ENCODE measurements at regions not wholly inside any gene's neighbourhood (a gene's known extent, or its start where the extent isn't known, plus 50 kb on each side); places are given as distances from the start of the nearest gene placed in this dataset.
"Not testable (repeated sequence)": the region's sequence is repeated elsewhere in the genome, so short reads cannot be mapped to it uniquely, and the experiment has no call there.

DNA sequence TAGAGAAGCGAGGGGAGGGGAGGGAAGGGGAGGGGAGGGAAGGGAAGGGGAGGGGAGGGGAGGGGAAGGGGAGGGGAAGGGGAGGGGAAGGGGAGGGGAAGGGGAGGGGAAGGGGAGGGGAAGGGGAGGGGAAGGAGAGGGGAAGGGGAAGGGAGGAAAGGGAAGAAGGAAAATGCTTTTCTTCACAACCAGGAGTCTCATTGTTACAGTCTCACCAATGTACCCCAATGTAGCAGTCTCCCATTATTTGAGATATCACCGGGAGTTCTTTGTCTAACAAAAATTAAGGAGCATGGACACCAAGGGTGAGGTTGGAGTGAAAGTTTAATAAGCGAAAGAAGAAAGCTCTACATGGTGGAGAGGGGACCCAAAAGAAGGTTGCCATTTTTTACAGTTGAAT is 1148.0 kb upstream of the ACVR2A start:
- DNase-seq (ENCODE audit: low spot score) = not testable (repeated sequence)

GRCh38 chr2:146681991-146682390 is 1162.8 kb upstream of the ACVR2A start:
- DNase-seq (ENCODE audit: low spot score) = no peak

- no peak for DNase-seq (ENCODE audit: low spot score)
Observed at GRCh38 chr2:146678516-146678915, 1166.3 kb upstream of the ACVR2A start.

GRCh38 chr2:146677280-146677679 is 1167.5 kb upstream of the ACVR2A start:
- DNase-seq (ENCODE audit: low spot score) = no peak

DNA sequence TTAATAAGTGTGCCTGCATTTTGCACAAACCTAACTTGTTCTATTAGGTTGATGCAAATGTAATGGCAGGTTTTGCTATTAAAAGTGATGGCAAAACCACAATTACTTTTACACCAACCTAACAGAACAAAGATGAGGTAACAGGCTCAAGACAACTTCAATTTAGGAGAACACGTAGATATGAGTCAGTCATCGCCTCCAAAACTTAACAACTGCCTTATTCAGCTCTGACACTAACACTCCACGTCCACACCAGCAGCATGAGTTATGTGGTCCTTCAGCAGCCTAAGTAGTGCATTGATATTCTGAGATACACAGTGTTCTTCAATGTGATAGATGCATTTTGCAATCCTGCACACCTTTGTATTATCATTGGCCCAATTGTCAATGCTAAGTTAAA is 1175.1 kb upstream of the ACVR2A start:
- DNase-seq (ENCODE audit: low spot score) = no peak

DNA sequence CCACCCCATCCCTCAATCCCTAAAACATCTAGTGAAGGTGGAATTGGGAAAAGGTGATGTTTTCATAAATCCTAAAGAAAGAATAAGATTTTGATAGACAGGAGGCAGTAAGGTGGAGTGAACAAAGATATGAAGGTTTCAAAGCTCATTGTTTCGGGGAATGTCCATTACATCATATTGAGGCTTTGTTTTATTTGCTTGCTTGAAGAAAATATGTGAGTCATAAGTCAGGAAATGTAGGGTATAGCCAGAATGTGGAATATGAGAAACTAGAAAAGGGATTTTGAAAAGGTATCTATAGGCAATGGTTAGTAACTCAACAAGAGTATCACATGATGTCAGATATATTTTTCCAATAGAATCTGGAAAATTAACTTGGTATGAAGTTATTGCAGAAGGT is 1178.5 kb upstream of the ACVR2A start:
- no peak for DNase-seq (ENCODE audit: low spot score)

GRCh38 chr2:146665800-146666199 is 1179.0 kb upstream of the ACVR2A start:
- no peak for DNase-seq (ENCODE audit: low spot score)

DNA sequence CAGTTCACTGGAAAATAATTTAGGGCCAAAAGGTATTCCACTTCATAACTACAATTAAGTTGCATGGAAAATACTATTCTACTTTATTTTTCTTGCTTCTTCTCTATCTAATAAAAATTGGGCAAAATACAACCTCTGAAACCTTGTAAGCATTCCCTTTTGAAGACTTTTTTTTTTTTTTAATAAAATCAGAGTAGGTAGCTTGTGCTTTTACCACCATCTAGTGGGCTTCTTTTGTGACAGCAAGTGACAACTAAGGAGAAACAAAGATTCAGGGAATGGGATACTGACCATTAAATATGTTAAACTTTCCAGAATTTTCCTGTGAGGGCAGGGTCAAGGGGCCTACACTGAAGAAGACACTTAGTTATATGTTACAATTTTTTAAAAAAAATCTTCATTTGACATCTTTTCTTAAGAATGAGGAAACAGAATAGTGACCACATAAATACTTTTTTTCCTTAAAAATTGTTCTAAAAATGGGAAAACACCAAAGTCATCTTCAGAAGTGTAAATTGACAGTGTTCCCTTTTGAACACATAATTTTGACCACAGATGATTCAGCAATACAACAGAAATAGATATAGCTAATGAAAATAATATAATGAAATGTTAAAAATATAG is 1183.2 kb upstream of the ACVR2A start:
- DNase-seq (ENCODE audit: low spot score) = no peak

DNA sequence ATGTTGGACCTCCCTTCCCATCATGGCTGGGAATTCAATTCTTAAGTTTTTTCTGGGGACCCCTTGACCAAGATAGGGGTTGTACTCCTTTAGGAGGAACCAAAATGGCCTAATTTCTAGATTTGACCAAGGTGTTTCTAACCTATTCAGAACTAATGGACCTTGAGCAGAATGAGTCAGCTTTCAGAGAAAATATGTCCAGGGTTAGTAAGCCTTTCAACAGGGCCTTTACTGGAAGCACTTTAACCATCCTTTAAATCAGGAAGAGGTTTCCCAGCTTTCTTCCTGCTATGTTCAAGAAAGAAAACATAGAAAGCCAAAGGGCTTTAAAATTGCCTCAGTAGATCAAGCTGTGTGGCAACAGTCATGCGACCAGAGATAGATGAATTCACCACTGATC is 1184.9 kb upstream of the ACVR2A start:
- no peak for DNase-seq (ENCODE audit: low spot score)

DNA sequence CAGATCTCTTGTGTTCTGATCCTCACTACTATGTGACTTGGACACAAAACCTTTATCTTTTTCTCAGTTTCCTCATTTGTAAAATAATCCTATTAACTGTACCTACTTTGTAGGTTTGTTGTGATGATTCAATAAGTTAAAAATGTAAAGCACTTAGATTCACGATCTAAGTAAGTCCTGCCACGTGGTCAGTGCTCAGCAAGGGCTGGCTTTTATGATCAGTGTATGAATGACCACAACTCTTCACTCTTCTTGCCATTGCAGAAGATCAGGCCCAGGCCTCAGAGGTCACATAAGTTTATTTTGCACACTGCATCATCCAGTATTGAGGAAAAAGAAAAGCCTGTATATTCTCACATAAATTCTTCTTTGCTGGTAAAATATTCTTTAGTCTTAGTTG is 1192.5 kb upstream of the ACVR2A start:
- DNase-seq (ENCODE audit: low spot score) = no peak

GRCh38 chr2:146651361-146651760 is 1193.5 kb upstream of the ACVR2A start:
- DNase-seq (ENCODE audit: low spot score) = no peak

DNA sequence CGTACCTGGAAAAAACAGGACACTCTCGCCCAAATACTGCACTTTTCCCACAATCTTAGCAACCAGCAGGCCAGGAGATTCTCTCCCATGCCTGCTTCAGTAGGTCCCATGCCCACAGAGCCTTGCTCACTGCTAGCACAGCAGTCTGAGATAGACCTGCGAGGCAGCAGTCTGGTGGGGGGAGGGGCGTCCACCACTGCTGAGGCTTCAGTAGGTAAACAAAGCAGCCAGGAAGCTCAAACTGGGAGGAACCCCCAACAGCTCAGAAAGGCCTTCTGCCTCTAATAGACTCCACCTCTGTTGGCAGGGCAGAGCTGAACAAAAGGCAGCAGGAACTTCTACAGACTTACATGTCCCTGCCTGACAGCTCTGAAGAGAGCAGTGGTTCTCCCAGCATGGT is 1202.8 kb upstream of the ACVR2A start:
- no peak for DNase-seq (ENCODE audit: low spot score)

DNA sequence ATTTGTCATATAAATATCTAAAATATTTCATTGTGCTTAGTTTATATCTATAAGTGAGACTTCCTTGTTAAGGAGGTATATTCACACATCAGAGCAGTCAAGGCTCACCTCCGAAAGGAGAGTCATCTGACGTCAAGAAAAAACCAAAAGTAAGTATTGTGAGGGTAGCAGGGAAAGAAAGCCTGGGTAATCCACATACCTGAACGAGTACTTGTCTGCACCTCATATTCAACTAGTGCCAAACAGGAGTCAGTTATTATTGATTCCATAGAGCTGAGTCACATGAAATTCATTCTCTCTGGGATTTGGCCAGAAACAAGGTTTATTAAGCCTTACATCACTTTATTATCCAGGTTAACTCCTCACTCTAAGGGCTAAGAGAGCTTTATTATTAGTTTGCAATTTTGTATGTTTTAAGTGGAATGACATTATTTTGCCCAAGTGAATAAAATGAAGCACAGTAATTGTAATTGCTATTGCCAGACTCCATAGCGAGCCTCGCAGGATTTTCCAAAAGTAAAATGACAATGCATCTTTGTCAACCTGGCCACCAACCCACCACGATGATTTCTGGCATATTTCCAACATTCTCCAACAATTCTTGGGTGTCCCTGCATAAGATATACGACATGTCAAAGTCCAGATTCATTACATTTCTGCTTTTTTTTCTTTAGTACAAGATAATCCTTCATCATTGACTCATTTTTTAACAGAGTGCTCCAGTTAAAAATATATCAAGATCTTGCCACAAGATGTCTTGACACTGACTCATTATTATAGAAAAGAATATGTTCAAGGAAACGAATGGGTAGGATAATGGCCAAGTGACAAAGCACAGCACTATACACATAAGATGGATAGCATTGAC is 1210.4 kb upstream of the ACVR2A start:
- no peak for DNase-seq (ENCODE audit: low spot score)

- no peak for DNase-seq (ENCODE audit: low spot score)
Observed at GRCh38 chr2:146633159-146633558, 1211.7 kb upstream of the ACVR2A start.

DNA sequence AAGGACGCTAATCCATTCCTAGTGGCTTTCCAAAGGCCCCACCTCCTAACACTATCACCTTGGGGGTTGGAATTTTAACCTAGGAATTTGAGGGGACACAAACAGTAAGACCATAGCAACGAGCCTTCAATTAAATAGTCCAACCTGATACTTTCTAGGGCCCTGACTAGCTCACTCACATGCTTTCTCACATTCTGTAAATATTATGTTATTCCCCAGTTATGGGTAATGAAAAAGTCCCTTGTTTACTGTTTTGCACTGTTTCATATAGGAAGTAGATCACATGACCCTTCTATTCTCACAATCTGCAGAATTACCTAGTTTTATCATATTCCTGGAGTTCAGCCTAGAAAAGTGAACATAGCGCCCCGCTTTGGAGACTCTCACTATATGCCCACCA is 1212.1 kb upstream of the ACVR2A start:
- no peak for DNase-seq (ENCODE audit: low spot score)

- DNase-seq (ENCODE audit: low spot score) = no peak
Observed at GRCh38 chr2:146624430-146625160, 1220.2 kb upstream of the ACVR2A start.

GRCh38 chr2:146623771-146624170 is 1221.1 kb upstream of the ACVR2A start:
- DNase-seq (ENCODE audit: low spot score) = no peak

DNA sequence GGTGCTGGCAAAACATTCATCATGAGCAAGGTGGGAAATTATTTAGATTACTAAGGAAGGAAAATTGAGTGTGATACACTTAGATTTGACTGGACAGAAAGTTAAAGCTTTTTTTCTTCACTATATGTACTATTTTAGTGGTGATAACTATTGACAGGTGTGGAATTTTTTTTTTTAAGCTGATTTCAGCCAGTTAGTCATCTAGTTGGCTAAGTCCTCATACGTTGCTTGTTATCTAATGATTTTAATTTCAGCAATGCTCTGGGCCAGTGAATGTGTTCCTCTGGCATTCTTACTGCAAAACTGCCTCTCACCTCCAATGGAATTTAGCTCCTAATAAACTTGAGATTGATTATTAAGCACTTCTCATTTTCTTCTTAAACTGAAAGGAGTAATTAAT is 1223.2 kb upstream of the ACVR2A start:
- DNase-seq (ENCODE audit: low spot score) = no peak

DNA sequence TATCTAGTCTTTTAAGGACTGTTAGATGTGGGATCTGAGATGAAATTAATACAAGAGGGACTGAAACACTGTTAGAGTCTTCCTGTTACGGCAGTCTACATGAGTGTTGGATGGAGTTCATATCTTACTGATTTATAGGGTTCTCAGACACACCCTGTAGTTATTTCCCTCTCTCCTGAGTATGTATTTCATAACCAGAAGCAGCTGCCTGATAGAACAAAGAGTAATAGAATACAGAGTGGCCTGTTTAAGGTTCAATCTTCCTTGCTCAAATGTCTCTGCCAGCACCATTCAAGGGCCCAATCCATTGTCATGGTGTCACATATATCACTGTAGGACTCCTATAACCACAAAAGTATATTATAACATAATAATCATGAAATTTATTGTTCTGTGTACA is 1229.1 kb upstream of the ACVR2A start:
- DNase-seq (ENCODE audit: low spot score) = no peak

DNA sequence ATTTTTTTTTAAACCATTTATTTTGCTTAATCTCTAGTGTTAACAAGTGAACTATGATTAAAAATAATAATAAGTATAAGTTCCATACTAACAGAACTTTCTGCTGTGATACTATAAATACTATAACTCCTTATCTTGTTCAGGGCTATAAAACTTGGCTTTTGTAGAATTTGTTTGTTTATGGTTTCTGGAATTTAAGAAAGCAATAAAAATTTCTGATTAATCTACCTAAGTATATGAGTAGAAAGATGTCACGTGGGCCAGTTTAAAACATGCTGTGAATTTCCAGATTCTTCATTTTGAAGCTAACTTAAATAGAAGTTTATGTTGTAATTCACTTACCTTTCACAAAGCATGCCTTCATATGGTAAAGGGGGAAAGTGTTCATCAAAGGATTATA is 1236.3 kb upstream of the ACVR2A start:
- DNase-seq (ENCODE audit: low spot score) = no peak

- DNase-seq (ENCODE audit: low spot score) = no peak
Observed at GRCh38 chr2:146604521-146604920, 1240.3 kb upstream of the ACVR2A start.

GRCh38 chr2:146602856-146603255 is 1242.0 kb upstream of the ACVR2A start:
- DNase-seq (ENCODE audit: low spot score) = no peak

DNA sequence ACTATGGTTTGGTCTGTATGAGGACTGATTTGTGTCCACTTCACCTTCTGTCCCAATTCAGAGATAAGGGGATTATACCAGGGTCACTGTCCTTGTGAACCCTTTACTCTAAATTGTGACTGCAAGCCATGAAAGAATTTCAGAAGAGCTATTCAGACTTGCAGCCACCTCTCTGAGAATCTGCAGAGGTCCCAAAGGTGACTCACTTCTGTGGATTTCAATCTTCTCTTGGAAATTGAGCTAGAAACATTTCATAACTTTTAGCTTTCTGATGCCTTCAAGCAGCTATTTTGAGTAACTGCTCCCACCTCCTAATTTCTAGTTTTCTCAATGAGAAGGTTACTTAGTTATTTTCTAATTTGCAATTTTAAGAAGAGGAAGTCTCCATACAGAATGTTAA is 1242.4 kb upstream of the ACVR2A start:
- DNase-seq (ENCODE audit: low spot score) = no peak
